ENCODE measurements at regions not wholly inside any gene's neighbourhood (a gene's known extent, or its start where the extent isn't known, plus 50 kb on each side); places are given as distances from the start of the nearest gene placed in this dataset.

- no peak overlapping the region for H3K9ac ChIP-seq (ENCODE audit: low read depth in 1 of 3, low read length in 3 of 3)
- H3K36me3 ChIP-seq (ENCODE audit: control insufficient read depth in 3 of 3, insufficient read depth in 3 of 3, low read length in 3 of 3): no peaks in the 10 kb centered on the region
- no peaks in the 10 kb centered on the region for H3K27me3 ChIP-seq (ENCODE audit: control insufficient read depth in 3 of 3, insufficient read depth in 3 of 3, low read length in 3 of 3)
- no peaks in the 10 kb centered on the region for H3K4me1 ChIP-seq (ENCODE audit: control insufficient read depth in 3 of 3, insufficient read depth in 3 of 3, low read length in 3 of 3)
- no peaks in the 10 kb centered on the region for H3K9me3 ChIP-seq (ENCODE audit: control insufficient read depth in 3 of 3, low read length in 3 of 3)
- H3K27ac ChIP-seq (ENCODE audit: low read depth, low read length): no peak overlapping the region
- H3K4me3 ChIP-seq (ENCODE audit: low read length in 3 of 3): no peak overlapping the region
Measured at GRCh38 chr4:27568236-27568951, 707.8 kb downstream of the STIM2 start.

GRCh38 chr4:27568952-27569319 lies 708.3 kb downstream of the STIM2 start:
- Histone ChIP-seq H3K4me3 (ENCODE audit: low read length in 3 of 3) (no peak overlapping the region), H3K27me3 (ENCODE audit: control insufficient read depth in 3 of 3, insufficient read depth in 3 of 3, low read length in 3 of 3) (no peaks in the 10 kb centered on the region), H3K9ac (ENCODE audit: low read depth in 1 of 3, low read length in 3 of 3) (no peak overlapping the region), H3K4me1 (ENCODE audit: control insufficient read depth in 3 of 3, insufficient read depth in 3 of 3, low read length in 3 of 3) (no peaks in the 10 kb centered on the region), H3K27ac (ENCODE audit: low read depth, low read length) (no peak overlapping the region), H3K36me3 (ENCODE audit: control insufficient read depth in 3 of 3, insufficient read depth in 3 of 3, low read length in 3 of 3) (no peaks in the 10 kb centered on the region), H3K9me3 (ENCODE audit: control insufficient read depth in 3 of 3, low read length in 3 of 3) (no peaks in the 10 kb centered on the region)

GRCh38 chr4:27574743-27575142 lies 714.1 kb downstream of the STIM2 start:
- no peak overlapping the region for H3K9ac ChIP-seq (ENCODE audit: low read depth in 1 of 3, low read length in 3 of 3)
- peaks cover 0 to 5% (median 0%) of the 10 kb centered on the region in 3 donors for H3K9me3 ChIP-seq (ENCODE audit: control insufficient read depth in 3 of 3, low read length in 3 of 3)

GRCh38 chr4:27577951-27578350 lies 717.3 kb downstream of the STIM2 start:
- Histone ChIP-seq H3K36me3 (ENCODE audit: control insufficient read depth in 3 of 3, insufficient read depth in 3 of 3, low read length in 3 of 3) (no peaks in the 10 kb centered on the region), H3K9ac (ENCODE audit: low read depth in 1 of 3, low read length in 3 of 3) (no peak overlapping the region), H3K27ac (ENCODE audit: low read depth, low read length) (no peak overlapping the region), H3K27me3 (ENCODE audit: control insufficient read depth in 3 of 3, insufficient read depth in 3 of 3, low read length in 3 of 3) (no peaks in the 10 kb centered on the region), H3K4me3 (ENCODE audit: low read length in 3 of 3) (no peak overlapping the region), H3K9me3 (ENCODE audit: control insufficient read depth in 3 of 3, low read length in 3 of 3) (peaks cover 0 to 5% (median 0%) of the 10 kb centered on the region in 3 donors), H3K4me1 (ENCODE audit: control insufficient read depth in 3 of 3, insufficient read depth in 3 of 3, low read length in 3 of 3) (no peaks in the 10 kb centered on the region)

More at GRCh38 chr4:27574743-27575142, 714.1 kb downstream of the STIM2 start:
- Histone ChIP-seq H3K4me3 (ENCODE audit: low read length in 3 of 3) (no peak overlapping the region), H3K27ac (ENCODE audit: low read depth, low read length) (no peak overlapping the region), H3K27me3 (ENCODE audit: control insufficient read depth in 3 of 3, insufficient read depth in 3 of 3, low read length in 3 of 3) (no peaks in the 10 kb centered on the region), H3K4me1 (ENCODE audit: control insufficient read depth in 3 of 3, insufficient read depth in 3 of 3, low read length in 3 of 3) (no peaks in the 10 kb centered on the region), H3K36me3 (ENCODE audit: control insufficient read depth in 3 of 3, insufficient read depth in 3 of 3, low read length in 3 of 3) (no peaks in the 10 kb centered on the region)

- Histone ChIP-seq H3K27me3 (ENCODE audit: control insufficient read depth in 3 of 3, insufficient read depth in 3 of 3, low read length in 3 of 3) (no peaks in the 10 kb centered on the region), H3K9me3 (ENCODE audit: control insufficient read depth in 3 of 3, low read length in 3 of 3) (no peaks in the 10 kb centered on the region), H3K4me1 (ENCODE audit: control insufficient read depth in 3 of 3, insufficient read depth in 3 of 3, low read length in 3 of 3) (no peaks in the 10 kb centered on the region), H3K27ac (ENCODE audit: low read depth, low read length) (no peak overlapping the region), H3K4me3 (ENCODE audit: low read length in 3 of 3) (no peak overlapping the region), H3K36me3 (ENCODE audit: control insufficient read depth in 3 of 3, insufficient read depth in 3 of 3, low read length in 3 of 3) (no peaks in the 10 kb centered on the region), H3K9ac (ENCODE audit: low read depth in 1 of 3, low read length in 3 of 3) (no peak overlapping the region)
Measured at GRCh38 chr4:27592738-27593137, 732.1 kb downstream of the STIM2 start.

GRCh38 chr4:27594922-27595321 lies 734.3 kb downstream of the STIM2 start:
- no peaks in the 10 kb centered on the region for H3K9me3 ChIP-seq (ENCODE audit: control insufficient read depth in 3 of 3, low read length in 3 of 3)
- no peak overlapping the region for H3K9ac ChIP-seq (ENCODE audit: low read depth in 1 of 3, low read length in 3 of 3)
- H3K27ac ChIP-seq (ENCODE audit: low read depth, low read length): no peak overlapping the region
- no peaks in the 10 kb centered on the region for H3K4me1 ChIP-seq (ENCODE audit: control insufficient read depth in 3 of 3, insufficient read depth in 3 of 3, low read length in 3 of 3)
- no peaks in the 10 kb centered on the region for H3K27me3 ChIP-seq (ENCODE audit: control insufficient read depth in 3 of 3, insufficient read depth in 3 of 3, low read length in 3 of 3)
- H3K36me3 ChIP-seq (ENCODE audit: control insufficient read depth in 3 of 3, insufficient read depth in 3 of 3, low read length in 3 of 3): no peaks in the 10 kb centered on the region
- no peak overlapping the region for H3K4me3 ChIP-seq (ENCODE audit: low read length in 3 of 3)

- Histone ChIP-seq H3K27ac (ENCODE audit: low read depth, low read length) (no peak overlapping the region), H3K9ac (ENCODE audit: low read depth in 1 of 3, low read length in 3 of 3) (no peak overlapping the region), H3K4me1 (ENCODE audit: control insufficient read depth in 3 of 3, insufficient read depth in 3 of 3, low read length in 3 of 3) (no peaks in the 10 kb centered on the region), H3K27me3 (ENCODE audit: control insufficient read depth in 3 of 3, insufficient read depth in 3 of 3, low read length in 3 of 3) (no peaks in the 10 kb centered on the region), H3K4me3 (ENCODE audit: low read length in 3 of 3) (no peak overlapping the region), H3K36me3 (ENCODE audit: control insufficient read depth in 3 of 3, insufficient read depth in 3 of 3, low read length in 3 of 3) (no peaks in the 10 kb centered on the region), H3K9me3 (ENCODE audit: control insufficient read depth in 3 of 3, low read length in 3 of 3) (no peaks in the 10 kb centered on the region)
Measured at GRCh38 chr4:27595571-27596360, 735.1 kb downstream of the STIM2 start.

GRCh38 chr4:27602172-27602571 lies 741.5 kb downstream of the STIM2 start:
- H3K36me3 ChIP-seq (ENCODE audit: control insufficient read depth in 3 of 3, insufficient read depth in 3 of 3, low read length in 3 of 3): no peaks in the 10 kb centered on the region
- no peaks in the 10 kb centered on the region for H3K9me3 ChIP-seq (ENCODE audit: control insufficient read depth in 3 of 3, low read length in 3 of 3)
- no peak overlapping the region for H3K4me3 ChIP-seq (ENCODE audit: low read length in 3 of 3)
- no peaks in the 10 kb centered on the region for H3K27me3 ChIP-seq (ENCODE audit: control insufficient read depth in 3 of 3, insufficient read depth in 3 of 3, low read length in 3 of 3)
- no peak overlapping the region for H3K27ac ChIP-seq (ENCODE audit: low read depth, low read length)
- no peaks in the 10 kb centered on the region for H3K4me1 ChIP-seq (ENCODE audit: control insufficient read depth in 3 of 3, insufficient read depth in 3 of 3, low read length in 3 of 3)
- H3K9ac ChIP-seq (ENCODE audit: low read depth in 1 of 3, low read length in 3 of 3): no peak overlapping the region

- Histone ChIP-seq H3K9me3 (ENCODE audit: control insufficient read depth in 3 of 3, low read length in 3 of 3) (no peaks in the 10 kb centered on the region), H3K36me3 (ENCODE audit: control insufficient read depth in 3 of 3, insufficient read depth in 3 of 3, low read length in 3 of 3) (no peaks in the 10 kb centered on the region), H3K4me3 (ENCODE audit: low read length in 3 of 3) (no peak overlapping the region), H3K9ac (ENCODE audit: low read depth in 1 of 3, low read length in 3 of 3) (no peak overlapping the region), H3K27ac (ENCODE audit: low read depth, low read length) (no peak overlapping the region), H3K27me3 (ENCODE audit: control insufficient read depth in 3 of 3, insufficient read depth in 3 of 3, low read length in 3 of 3) (no peaks in the 10 kb centered on the region), H3K4me1 (ENCODE audit: control insufficient read depth in 3 of 3, insufficient read depth in 3 of 3, low read length in 3 of 3) (no peaks in the 10 kb centered on the region)
Measured at GRCh38 chr4:27604692-27605091, 744.1 kb downstream of the STIM2 start.

- Histone ChIP-seq H3K4me1 (ENCODE audit: control insufficient read depth in 3 of 3, insufficient read depth in 3 of 3, low read length in 3 of 3) (no peaks in the 10 kb centered on the region), H3K9me3 (ENCODE audit: control insufficient read depth in 3 of 3, low read length in 3 of 3) (no peaks in the 10 kb centered on the region), H3K27me3 (ENCODE audit: control insufficient read depth in 3 of 3, insufficient read depth in 3 of 3, low read length in 3 of 3) (no peaks in the 10 kb centered on the region), H3K27ac (ENCODE audit: low read depth, low read length) (no peak overlapping the region), H3K9ac (ENCODE audit: low read depth in 1 of 3, low read length in 3 of 3) (no peak overlapping the region), H3K36me3 (ENCODE audit: control insufficient read depth in 3 of 3, insufficient read depth in 3 of 3, low read length in 3 of 3) (no peaks in the 10 kb centered on the region), H3K4me3 (ENCODE audit: low read length in 3 of 3) (no peak overlapping the region)
Measured at GRCh38 chr4:27616166-27616565, 755.5 kb downstream of the STIM2 start.
